GM10266 (cell line): ENCODE measurements at regions not wholly inside any gene's neighbourhood (a gene's known extent, or its start where the extent isn't known, plus 50 kb on each side); places are given as distances from the start of the nearest gene placed in this dataset.

ENCODE experiments used
- DNase-seq: peaks from one replicate; pipeline ENCODE4 v3.0.0; 2012; ENCODE audit errors: extremely low spot score
- CTCF ChIP-seq: IDR thresholded peaks from 2 replicates; pipeline ENCODE4 v1.5.1; 2012; ENCODE audit warnings: mild to moderate bottlenecking, low read depth; ENCODE audit not compliant: control insufficient read depth, insufficient read depth; ENCODE audit errors: missing control alignments

DNA sequence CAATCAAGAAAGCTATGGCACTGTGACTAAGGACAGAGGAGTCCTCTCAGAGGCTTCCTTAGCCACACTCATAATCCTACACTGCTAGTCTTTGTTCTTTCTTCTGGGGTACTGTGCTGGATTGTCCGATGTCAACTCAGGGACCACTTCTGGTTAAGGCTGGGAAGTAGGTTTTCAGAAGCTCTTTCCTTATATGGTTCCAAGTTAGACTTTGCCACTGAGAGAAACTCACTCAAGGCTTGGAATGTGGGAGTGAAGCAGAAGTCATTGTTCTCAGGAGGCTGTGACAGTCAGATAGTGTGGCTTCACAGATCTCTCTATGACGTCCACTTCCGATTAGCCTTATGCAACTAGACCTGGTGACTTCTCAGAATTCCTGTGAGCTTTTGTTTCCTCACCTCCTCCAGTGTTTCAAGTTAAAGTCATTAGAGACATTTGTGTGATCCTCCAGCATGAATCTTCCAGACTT is 317.3 kb upstream of the F9 start:
- no peak for TF ChIP-seq CTCF
- no peak for DNase-seq

DNA sequence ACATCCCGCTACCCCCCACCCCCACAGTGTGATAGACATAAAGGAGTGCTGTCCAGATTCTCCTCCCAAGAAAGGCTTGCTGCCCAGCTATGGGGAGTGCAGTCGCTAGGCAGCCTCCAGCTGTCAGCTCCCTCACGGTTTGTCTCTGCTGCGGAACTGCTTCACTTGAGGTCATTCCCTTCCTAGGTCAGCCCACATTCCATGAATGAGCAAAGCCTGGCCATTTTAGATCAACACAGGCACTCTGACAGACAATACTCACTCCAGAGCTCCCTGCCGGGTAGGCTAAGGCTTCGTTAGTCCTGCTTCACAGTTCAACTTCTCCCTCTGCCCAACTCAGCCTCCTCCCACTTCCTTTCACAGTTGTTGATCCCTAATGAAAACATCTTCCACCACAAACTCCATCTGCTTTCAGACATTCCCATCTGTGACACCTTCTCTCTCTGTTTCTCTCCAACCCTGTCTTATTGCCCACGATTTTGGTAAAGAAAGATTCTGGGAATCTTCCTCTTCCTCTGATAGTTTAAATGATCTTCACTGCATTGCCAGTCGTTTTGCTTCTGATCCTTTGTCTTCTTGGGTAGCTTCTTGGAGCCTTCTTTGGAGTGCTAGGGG is 318.9 kb upstream of the F9 start:
- no peak for DNase-seq
- no peak for TF ChIP-seq CTCF

DNA sequence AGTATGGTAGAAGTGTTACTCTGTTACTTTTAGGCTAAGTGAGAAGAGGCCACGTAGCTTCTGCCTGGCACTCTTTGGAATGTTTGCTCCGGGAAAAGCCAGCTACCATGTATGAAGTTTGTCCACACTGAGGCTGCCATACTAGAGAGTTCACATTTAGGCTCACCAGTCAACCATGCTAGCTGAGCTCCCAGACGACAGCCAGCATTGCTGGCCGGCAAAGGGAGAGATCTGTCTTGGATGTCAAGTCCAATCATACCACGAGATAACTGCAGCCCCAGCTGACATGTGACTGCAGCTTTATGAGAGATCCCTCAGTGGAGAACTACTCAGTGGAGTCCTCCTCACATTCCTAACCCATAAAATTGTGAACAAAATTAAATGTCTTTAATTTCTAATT is 321.2 kb upstream of the F9 start:
- DNase-seq: no peak
- no peak for TF ChIP-seq CTCF

GRCh38 chrX:139207655-139208054 is 322.9 kb upstream of the F9 start:
- no peak for TF ChIP-seq CTCF
- no peak for DNase-seq

GRCh38 chrX:139206914-139207313 is 323.6 kb upstream of the F9 start:
- no peak for DNase-seq
- no peak for TF ChIP-seq CTCF

GRCh38 chrX:139204898-139205667 is 325.5 kb upstream of the F9 start:
- no peak for TF ChIP-seq CTCF
- DNase-seq: no peak

GRCh38 chrX:139204571-139204897 is 326.0 kb upstream of the F9 start:
- no peak for DNase-seq
- TF ChIP-seq CTCF: no peak
